Glomerular endothelial cell (primary cell): ENCODE measurements at regions not wholly inside any gene's neighbourhood (a gene's known extent, or its start where the extent isn't known, plus 50 kb on each side); places are given as distances from the start of the nearest gene placed in this dataset.
A peak's percentile ranks its signal among the peaks of the same experiment; 100 is the strongest.

ENCODE experiments used
- DNase-seq: peaks from one replicate; pipeline ENCODE4 v3.0.0-alpha.2; 2011; ENCODE audit warnings: low read depth, low spot score; ENCODE audit errors: extremely low read depth

GRCh38 chr4:89439533-89439932, 131.9 kb upstream of the GPRIN3 start:
- DNase-seq, result no peak

GRCh38 chr4:89438102-89438831, 130.7 kb upstream of the GPRIN3 start:
- peak; percentile 14 for DNase-seq

DNA sequence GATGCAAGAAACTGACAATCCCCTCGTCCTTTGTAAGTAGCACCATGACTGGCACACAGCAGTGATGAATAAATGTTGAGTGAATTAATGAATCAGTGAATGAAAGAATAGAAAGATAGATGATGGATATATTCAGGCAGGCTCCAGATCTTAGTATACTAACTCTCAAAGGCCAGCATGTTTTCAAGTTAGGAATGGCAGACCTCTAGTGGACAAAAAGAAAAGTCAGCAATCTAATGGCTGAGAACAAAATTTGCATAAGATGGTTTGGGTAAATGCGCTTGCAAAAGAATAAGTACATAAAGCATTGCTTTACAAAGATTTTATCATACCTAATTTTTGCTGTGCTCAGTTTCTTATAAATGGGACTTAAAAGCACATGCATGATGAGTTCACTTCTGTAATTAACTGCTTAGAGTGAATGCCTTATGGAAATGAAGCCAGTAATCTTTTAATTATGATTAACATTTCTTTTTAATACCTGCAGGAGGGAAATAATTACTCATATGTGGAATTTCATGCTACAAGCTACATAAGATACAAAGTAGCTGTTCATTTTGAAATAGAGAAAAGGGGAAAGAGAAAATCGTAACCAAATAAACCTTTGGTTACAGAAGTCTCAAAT, 126.9 kb upstream of the GPRIN3 start:
- no peak for DNase-seq

- no peak for DNase-seq
Measured at GRCh38 chr4:89427782-89428181, 120.2 kb upstream of the GPRIN3 start.

DNA sequence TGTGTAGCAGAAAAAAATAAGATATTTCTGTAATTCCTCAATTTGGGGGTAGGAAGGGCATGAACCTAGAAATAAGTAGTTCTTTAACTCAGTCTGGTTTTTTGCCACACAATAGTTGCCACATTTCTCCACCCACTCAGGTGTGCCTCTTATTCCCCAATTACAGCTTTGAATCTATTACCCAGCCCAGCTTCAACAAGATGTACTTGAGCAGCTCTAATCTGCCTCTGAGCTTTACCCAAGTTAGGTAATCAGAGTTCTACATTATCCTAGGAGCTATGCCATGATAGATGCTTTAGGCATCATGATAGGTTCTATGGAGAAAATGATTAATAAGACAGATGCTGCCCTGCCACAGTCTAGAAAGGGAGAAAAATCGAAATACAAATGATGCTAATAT, 117.4 kb upstream of the GPRIN3 start:
- DNase-seq, result no peak

DNA sequence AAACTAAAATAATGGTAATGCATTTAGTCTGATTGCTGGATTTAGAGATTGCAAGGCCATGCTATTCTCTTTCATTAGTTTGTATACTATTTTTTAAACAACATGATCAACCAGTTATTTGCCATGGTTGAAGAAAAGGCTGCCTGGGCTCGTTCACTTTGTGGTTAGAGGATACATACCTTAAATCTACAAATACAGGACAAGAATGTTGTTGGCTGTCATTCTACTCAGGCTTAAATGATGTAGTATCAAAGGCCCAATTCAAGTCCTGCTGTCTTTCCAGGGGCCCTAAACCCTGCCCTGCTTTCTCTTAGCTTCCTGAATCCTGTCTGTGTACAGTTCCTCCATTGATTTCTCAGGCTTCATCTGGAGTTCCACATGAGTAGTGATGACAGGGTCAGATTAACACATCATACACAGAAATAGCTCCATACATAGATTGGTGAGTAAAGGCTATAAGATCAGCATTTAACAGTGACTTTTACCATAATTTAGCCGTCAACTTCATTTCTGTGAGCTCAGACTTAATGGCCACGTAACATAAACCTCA, 114.9 kb upstream of the GPRIN3 start:
- DNase-seq, result no peak

DNA sequence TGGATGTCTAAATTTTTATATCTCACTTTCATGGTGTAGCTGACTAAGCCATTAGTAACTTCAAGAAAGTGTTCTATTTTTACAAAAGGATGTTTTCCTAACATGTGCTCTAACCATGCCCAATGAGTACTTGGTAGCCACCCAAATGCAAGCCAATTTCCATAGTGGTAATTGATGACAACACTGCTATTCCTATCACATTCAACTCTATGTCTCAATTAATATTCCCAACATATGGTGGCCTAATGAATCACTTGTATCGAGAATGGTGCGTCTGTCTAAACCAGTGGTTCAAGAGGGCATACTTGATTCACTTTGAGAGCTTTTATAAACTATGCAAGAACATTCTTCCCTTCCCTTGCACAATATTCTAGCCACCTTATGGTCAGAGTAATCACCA, 112.9 kb upstream of the GPRIN3 start:
- no peak for DNase-seq

DNA sequence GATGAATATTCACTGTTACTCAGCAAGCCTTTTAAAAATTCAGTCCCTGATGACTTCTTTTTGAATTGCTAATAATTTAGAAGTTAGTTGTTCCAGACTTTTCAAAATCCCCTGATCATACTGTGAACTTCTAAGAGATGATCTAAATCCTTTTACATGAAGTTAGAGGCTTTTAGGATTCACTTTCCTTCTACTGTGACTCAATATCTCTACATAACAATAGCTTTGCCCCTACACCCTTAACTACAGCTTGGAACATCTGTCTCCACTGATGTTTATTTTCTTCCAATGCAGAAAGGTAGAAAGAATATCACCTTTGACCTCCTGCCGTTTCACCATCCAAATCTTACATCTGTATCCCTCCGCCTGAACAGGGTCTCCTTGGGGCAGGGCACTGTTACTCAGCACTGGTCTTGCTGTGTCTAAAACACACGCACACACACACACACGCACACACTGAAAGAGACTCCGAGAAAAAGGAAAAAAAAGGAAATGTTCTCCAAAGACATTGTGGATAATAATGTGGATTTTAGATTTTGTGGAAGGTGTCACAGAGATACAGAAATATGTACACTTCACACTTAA, 111.6 kb upstream of the GPRIN3 start:
- no peak for DNase-seq

- no peak for DNase-seq
Measured at GRCh38 chr4:89416960-89417359, 109.4 kb upstream of the GPRIN3 start.

- no peak for DNase-seq
Measured at GRCh38 chr4:89413518-89413917, 105.9 kb upstream of the GPRIN3 start.

DNA sequence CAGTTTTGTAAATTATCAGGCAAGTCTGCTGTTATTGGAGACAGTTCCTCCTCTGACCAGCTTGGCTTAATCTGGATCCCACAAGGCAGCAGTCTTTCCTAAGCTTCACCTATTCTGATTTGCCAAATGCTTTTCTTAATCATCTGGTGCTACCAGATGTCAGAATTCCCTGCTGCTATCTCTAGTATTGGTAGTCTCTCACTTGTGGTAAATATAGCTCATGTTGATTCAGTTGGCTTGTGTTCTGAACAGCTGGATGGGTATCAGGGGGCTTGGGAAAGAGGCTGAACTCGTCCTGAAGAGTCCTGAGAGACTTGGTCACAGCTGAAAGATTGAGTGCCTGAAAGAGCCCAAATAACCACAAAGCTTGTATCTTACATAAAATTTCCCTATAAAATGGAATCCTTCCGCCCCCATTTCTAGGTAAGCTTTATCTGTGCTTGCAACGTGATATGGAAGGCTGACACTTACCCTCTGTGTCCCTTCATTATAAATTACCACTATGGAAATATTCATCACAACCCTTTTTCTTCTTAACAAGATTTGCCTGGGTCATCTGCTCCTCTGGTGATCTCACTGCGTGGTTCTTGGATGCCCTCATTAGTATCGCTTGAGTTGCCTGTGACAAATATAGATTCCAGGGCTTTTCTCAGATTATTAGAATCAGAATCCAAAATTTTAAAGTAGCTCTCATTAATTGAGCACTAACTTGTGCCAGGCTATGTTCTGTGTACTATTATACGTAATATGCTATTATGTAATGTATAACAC, 104.1 kb upstream of the GPRIN3 start:
- no peak for DNase-seq

DNA sequence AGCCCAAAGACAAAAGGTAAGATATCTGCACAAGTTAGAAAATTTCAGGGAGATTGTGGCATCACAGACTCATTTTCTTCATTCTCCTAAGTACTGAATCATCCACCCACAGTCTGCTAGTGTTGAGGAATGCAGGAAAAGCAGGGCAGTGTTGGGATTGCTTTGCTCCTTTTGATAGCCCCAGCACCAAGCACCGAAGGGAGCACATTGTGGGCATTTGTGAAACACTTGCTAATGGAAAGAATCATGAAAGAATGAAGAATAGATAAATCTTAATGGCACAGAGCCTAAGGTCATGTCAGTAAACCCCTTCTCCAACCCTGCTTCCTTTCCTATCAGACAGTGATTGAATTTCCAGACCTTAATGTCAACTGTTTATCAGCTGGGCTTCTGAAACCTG, 103.1 kb upstream of the GPRIN3 start:
- no peak for DNase-seq

GRCh38 chr4:89404530-89404929, 96.9 kb upstream of the GPRIN3 start:
- DNase-seq, result no peak

DNA sequence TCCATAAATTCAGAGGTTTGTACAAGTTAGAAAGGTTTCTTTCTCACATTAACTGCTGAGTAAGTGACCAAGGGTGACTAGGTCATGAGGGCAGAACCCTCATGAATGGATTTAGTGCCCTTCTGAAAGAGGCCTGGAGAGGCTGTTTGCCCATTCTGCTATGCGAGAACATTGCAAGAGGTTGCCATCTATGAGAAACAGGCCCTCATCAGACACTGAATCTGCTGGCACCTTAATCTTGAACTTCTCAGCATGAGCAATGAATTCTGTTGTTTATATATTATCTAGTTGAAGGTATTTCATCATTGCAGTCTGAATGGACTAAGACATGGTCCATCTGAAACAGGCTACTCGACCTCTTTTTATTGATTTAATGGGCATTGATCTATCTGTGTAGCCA, 96.2 kb upstream of the GPRIN3 start:
- no peak for DNase-seq

- no peak for DNase-seq
Measured at GRCh38 chr4:89400287-89401035, 92.9 kb upstream of the GPRIN3 start.

DNA sequence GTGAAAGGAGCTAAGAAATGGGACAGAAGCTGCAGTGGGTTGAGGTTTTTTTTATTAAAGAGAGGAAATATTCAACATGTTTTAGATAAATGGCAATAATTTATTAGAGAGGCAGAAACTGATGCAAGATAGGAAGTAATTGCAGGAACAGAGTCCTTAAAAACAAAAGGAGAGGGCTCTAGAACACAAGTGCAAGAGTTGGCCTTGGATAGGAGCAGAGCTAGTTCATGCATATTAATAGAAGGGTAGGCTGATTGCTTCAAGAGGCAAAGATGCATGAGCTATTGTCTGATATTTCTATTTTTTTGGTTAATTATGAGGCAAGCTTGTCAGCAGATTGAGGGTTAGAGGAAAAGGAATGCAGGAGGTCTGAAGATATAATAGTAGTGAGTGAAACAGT, 91.0 kb upstream of the GPRIN3 start:
- DNase-seq, result no peak

GRCh38 chr4:89398146-89398545, 90.5 kb upstream of the GPRIN3 start:
- DNase-seq, result no peak

DNA sequence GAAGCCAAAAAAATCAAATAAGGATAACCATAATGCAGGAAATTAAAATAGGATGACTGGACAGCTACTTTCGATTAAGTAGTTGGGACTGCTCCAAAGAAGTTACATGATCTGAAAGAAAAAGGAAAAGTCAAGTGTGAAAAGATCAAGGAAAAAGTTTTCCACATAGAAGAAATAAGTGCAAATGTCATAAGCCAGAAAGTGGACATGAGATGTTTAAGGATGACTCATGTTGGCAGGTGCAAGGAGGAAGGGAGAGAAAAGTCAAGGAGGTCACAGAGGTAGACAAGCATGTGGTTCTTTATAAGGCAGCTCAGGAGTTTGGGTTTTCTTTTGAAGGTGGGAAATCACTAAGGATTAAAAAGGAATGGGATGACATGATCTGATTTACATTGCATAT, 89.8 kb upstream of the GPRIN3 start:
- DNase-seq, result no peak

DNA sequence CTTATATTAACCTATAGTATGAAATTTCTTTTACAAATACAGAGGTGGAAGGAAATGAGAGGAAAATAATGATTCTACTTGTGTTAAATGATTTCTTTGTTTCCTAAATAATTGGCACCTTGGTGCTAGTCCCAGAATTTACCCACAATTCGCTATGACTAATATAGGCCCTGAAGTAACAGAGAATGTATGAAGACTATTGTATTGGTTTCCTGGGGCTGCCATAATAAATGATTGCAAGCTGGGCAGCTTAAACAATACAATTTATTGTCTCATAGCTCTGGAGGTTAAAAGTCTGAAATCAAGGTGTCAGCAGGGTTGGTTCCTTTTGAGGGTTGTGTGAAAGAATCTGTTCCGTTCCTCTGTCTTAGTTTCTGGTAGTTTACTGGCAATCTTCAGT, 74.8 kb upstream of the GPRIN3 start:
- no peak for DNase-seq

DNA sequence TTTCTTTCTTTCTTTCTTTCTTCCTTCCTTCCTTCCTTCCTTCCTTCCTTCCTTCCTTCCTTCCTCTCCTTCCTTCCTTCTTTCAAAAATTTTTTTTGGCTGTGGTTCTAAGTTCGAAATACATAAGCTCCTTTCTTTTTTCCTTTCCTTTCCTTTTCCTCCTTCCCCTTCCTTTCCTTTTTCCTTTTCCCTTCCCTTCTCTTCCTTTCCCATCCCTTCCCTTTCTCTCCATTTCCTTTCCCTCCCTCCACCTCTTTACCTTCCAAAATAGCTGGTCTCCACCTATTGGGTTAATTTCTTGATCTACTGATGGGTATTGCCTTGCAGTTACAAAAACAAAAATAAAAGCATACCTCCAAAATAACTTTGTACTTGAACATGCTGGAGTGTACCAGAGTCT, 73.4 kb upstream of the GPRIN3 start:
- no peak for DNase-seq
